ENCODE measurements at regions not wholly inside any gene's neighbourhood (a gene's known extent, or its start where the extent isn't known, plus 50 kb on each side); places are given as distances from the start of the nearest gene placed in this dataset.

- TF ChIP-seq ZNF565 (CRISPR knock-in tag; conservative IDR thresholded peaks at IDR 0.05; ENCODE audit: low read depth): no peak
- TF ChIP-seq, protein P1, sequence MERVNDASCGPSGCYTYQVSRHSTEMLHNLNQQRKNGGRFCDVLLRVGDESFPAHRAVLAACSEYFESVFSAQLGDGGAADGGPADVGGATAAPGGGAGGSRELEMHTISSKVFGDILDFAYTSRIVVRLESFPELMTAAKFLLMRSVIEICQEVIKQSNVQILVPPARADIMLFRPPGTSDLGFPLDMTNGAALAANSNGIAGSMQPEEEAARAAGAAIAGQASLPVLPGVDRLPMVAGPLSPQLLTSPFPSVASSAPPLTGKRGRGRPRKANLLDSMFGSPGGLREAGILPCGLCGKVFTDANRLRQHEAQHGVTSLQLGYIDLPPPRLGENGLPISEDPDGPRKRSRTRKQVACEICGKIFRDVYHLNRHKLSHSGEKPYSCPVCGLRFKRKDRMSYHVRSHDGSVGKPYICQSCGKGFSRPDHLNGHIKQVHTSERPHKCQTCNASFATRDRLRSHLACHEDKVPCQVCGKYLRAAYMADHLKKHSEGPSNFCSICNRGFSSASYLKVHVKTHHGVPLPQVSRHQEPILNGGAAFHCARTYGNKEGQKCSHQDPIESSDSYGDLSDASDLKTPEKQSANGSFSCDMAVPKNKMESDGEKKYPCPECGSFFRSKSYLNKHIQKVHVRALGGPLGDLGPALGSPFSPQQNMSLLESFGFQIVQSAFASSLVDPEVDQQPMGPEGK (CRISPR knock-in tag; IDR thresholded peaks at IDR 0.05; ENCODE audit: borderline replicate concordance): no peak
- TF ChIP-seq CSDC2 (CRISPR knock-in tag; IDR thresholded peaks at IDR 0.05): no peak
- TF ChIP-seq GLIS3 (CRISPR knock-in tag; IDR thresholded peaks at IDR 0.05): no peak
- no peak for TF ChIP-seq TOX (CRISPR knock-in tag; IDR thresholded peaks at IDR 0.05; ENCODE audit: borderline replicate concordance)
- no peak for TF ChIP-seq ZC3H10 (CRISPR knock-in tag; IDR thresholded peaks at IDR 0.05)
Measured at GRCh38 chr16:6035161-6035560, 937.6 kb upstream of the EEF2KMT start.

Data from SK-N-SH treated with all-trans-retinoic acid at 6 μM for 48 hours (cell line).